H1 (cell line): ENCODE measurements at regions not wholly inside any gene's neighbourhood (a gene's known extent, or its start where the extent isn't known, plus 50 kb on each side); places are given as distances from the start of the nearest gene placed in this dataset.

Experiments
- CTCF ChIA-PET: fragments of 300-600 bp; sonication (Branson Sonifier 250); formaldehyde crosslinking; loops from one replicate; lab custom pipeline; 2021; ENCODE audit not compliant: partially characterized antibody; lab: Charles Lee
- POLR2A ChIA-PET: fragments of 300-600 bp; sonication (Branson Sonifier 250); formaldehyde crosslinking; loops from one replicate; lab custom pipeline; 2021; ENCODE audit warnings: inconsistent platforms; ENCODE audit not compliant: partially characterized antibody; lab: Charles Lee
- DNase-seq, 2 experiments: peaks; one replicate each; pipeline versions ENCODE4 v3.0.0 to v3.0.0-alpha.2; 2010 to 2022; ENCODE audit warnings: low spot score in 2 of 2, low read depth in 1 of 2, mixed read lengths in 1 of 2
- FAIRE-seq: peaks from 2 replicates; lab custom pipeline; 2011; peaks lifted over from hg19 to GRCh38; lab: Jason Lieb, UNC
- H2AFZ ChIP-seq: 2 replicates; pipeline ENCODE4 v1.8.1; 2012; ENCODE audit warnings: low read length, inconsistent platforms
- H2AK5ac ChIP-seq: 2 replicates; pipeline ENCODE4 v1.6.1; 2013; ENCODE audit warnings: low read depth, low read length
- H2BK120ac ChIP-seq: replicated peaks from 2 replicates; pipeline ENCODE3; 2013; ENCODE audit warnings: low read depth, low read length, inconsistent platforms
- H2BK12ac ChIP-seq: 2 replicates; pipeline ENCODE4 v1.6.1; 2013; ENCODE audit warnings: low read depth, low read length
- H2BK15ac ChIP-seq: 2 replicates; pipeline ENCODE4 v1.6.1; 2013; ENCODE audit warnings: low read length
- H2BK20ac ChIP-seq: 2 replicates; pipeline ENCODE4 v1.6.1; 2013; ENCODE audit warnings: low read length
- H2BK5ac ChIP-seq: 2 replicates; pipeline ENCODE4 v1.6.1; 2013; ENCODE audit warnings: low read depth, low read length
- H3K14ac ChIP-seq: 2 replicates; pipeline ENCODE4 v1.6.1; 2013; ENCODE audit warnings: inconsistent platforms; ENCODE audit not compliant: insufficient read length
- H3K18ac ChIP-seq: 2 replicates; pipeline ENCODE4 v1.6.1; 2013; ENCODE audit warnings: low read length; ENCODE audit errors: extremely low read depth
- H3K23ac ChIP-seq: 2 replicates; pipeline ENCODE4 v1.6.1; 2013; ENCODE audit warnings: inconsistent platforms; ENCODE audit not compliant: insufficient read length
- H3K23me2 ChIP-seq: 2 replicates; pipeline ENCODE4 v1.6.1; 2013; ENCODE audit warnings: low read depth, low read length
- H3K27ac ChIP-seq: 2 replicates; pipeline ENCODE4 v1.6.1; 2011; ENCODE audit warnings: low read depth, low read length, inconsistent platforms
- H3K27me3 ChIP-seq, 4 experiments: replicated peaks in 1 of 4; 1 replicate in 1 of 4; 2 replicates in 3 of 4; pipeline versions ENCODE4 v1.6.1 to v1.8.1; 2011 to 2013; ENCODE audit warnings: low read length in 3 of 4, mild to moderate bottlenecking in 3 of 4, inconsistent platforms in 2 of 4, mixed read lengths in 2 of 4, moderate library complexity in 1 of 4; ENCODE audit not compliant: control insufficient read depth in 3 of 4, insufficient read depth in 3 of 4; ENCODE audit errors: extremely low read depth in 1 of 4
- H3K36me3 ChIP-seq, 4 experiments: 2 replicates each; pipeline versions ENCODE4 v1.6.1 to v1.8.1; 2011 to 2013; ENCODE audit warnings: mild to moderate bottlenecking in 4 of 4, low read length in 3 of 4, moderate library complexity in 2 of 4, control low read depth in 1 of 4, inconsistent platforms in 1 of 4; ENCODE audit not compliant: insufficient read depth in 4 of 4, control insufficient read depth in 2 of 4
- H3K4ac ChIP-seq: replicated peaks from 2 replicates; pipeline ENCODE3; 2013; ENCODE audit warnings: low read length, low read depth, mixed read lengths, inconsistent platforms; ENCODE audit not compliant: insufficient read length
- H3K4me1 ChIP-seq, 4 experiments: replicated peaks in 1 of 4; 1 replicate in 1 of 4; 2 replicates in 3 of 4; pipeline versions ENCODE4 v1.6.1 to v1.8.1; 2011 to 2013; ENCODE audit warnings: low read length in 3 of 4, inconsistent platforms in 2 of 4, mixed read lengths in 1 of 4; ENCODE audit not compliant: insufficient read depth in 4 of 4, control insufficient read depth in 3 of 4
- H3K4me2 ChIP-seq, 2 experiments: 2 replicates each; pipeline versions ENCODE4 v1.6.1 to v1.8.1; 2011 to 2013; ENCODE audit warnings: low read depth in 2 of 2, low read length in 2 of 2, control low read depth in 1 of 2, inconsistent platforms in 1 of 2, mild to moderate bottlenecking in 1 of 2; ENCODE audit not compliant: insufficient read depth in 1 of 2
- H3K4me3 ChIP-seq, 4 experiments: fragments of 200-600, 300-600 bp in 1 of 4; sonication (generic), shearing (Covaris generic), sonication (Bioruptor Twin) in 1 of 4; 2 replicates each; pipeline versions ENCODE4 v1.5.1 to v1.8.1; 2011 to 2016; ENCODE audit warnings: low read length in 4 of 4, low read depth in 3 of 4, control low read depth in 2 of 4, inconsistent platforms in 2 of 4, mild to moderate bottlenecking in 2 of 4, mixed read lengths in 1 of 4, moderate library complexity in 1 of 4; ENCODE audit not compliant: insufficient read depth in 2 of 4; ENCODE audit errors: extremely low read depth in 1 of 4
- H3K56ac ChIP-seq: replicated peaks from 2 replicates; pipeline ENCODE3; 2013; ENCODE audit warnings: low read depth, mild to moderate bottlenecking, mixed read lengths, low read length, inconsistent platforms; ENCODE audit not compliant: insufficient read length
- H3K79me1 ChIP-seq: 2 replicates; pipeline ENCODE4 v1.6.1; 2013; ENCODE audit warnings: low read depth, low read length, control low read depth
- H3K79me2 ChIP-seq, 2 experiments: 2 replicates each; pipeline versions ENCODE4 v1.6.1 to v1.8.1; 2012 to 2013; ENCODE audit warnings: low read length in 2 of 2, mild to moderate bottlenecking in 2 of 2, inconsistent platforms in 1 of 2; ENCODE audit not compliant: insufficient read depth in 2 of 2, control insufficient read depth in 1 of 2
- H3K9ac ChIP-seq, 4 experiments: replicated peaks in 1 of 4; 1 replicate in 1 of 4; 2 replicates in 3 of 4; pipeline versions ENCODE4 v1.6.1 to v1.8.1; 2011 to 2013; ENCODE audit warnings: low read depth in 3 of 4, low read length in 3 of 4, control low read depth in 2 of 4, mild to moderate bottlenecking in 2 of 4, moderate library complexity in 2 of 4, inconsistent platforms in 1 of 4; ENCODE audit errors: extremely low read depth in 1 of 4
- H3K9me3 ChIP-seq, 2 experiments: 2 replicates each; pipeline versions ENCODE4 v1.6.1 to v1.8.1; 2012 to 2013; ENCODE audit warnings: mild to moderate bottlenecking in 2 of 2, moderate library complexity in 2 of 2, control low read depth in 1 of 2, inconsistent platforms in 1 of 2, low read depth in 1 of 2, low read length in 1 of 2, mixed read lengths in 1 of 2; ENCODE audit not compliant: insufficient read depth in 2 of 2
- H4K20me1 ChIP-seq, 2 experiments: replicated peaks in 1 of 2; 2 replicates each; pipeline versions ENCODE3 to v1.8.1; 2011 to 2013; ENCODE audit warnings: inconsistent platforms in 2 of 2, low read length in 2 of 2, mild to moderate bottlenecking in 1 of 2; ENCODE audit not compliant: insufficient read depth in 2 of 2, control insufficient read depth in 1 of 2
- H4K5ac ChIP-seq: 2 replicates; pipeline ENCODE4 v1.6.1; 2013; ENCODE audit warnings: low read length, low read depth, mixed read lengths, inconsistent platforms; ENCODE audit not compliant: insufficient read length
- H4K8ac ChIP-seq: 2 replicates; pipeline ENCODE4 v1.8.0; 2013; ENCODE audit warnings: mild to moderate bottlenecking, moderate library complexity, low read length, inconsistent platforms; ENCODE audit not compliant: insufficient read depth; ENCODE audit errors: extremely low read depth
- H4K91ac ChIP-seq: replicated peaks from 2 replicates; pipeline ENCODE3; 2013; ENCODE audit warnings: low read length, mixed read lengths, inconsistent platforms; ENCODE audit not compliant: insufficient read length
- PHF8 ChIP-seq: fragments of 200-600 bp; sonication (generic); conservative IDR thresholded peaks from 2 replicates; pipeline ENCODE4 v1.7.1; 2012; ENCODE audit warnings: low read depth, mild to moderate bottlenecking, inconsistent platforms, low read length, moderate library complexity
- WGBS, 2 experiments: shearing (Covaris generic) in 1 of 2; methylation state at CpG; one replicate each; pipeline versions ENCODE4 v1.1.6 to v1.1.7; 2013 to 2015; ENCODE audit warnings: low lambda C conversion rate in 2 of 2, mixed read lengths in 2 of 2, inconsistent platforms in 1 of 2, low coverage in 1 of 2, missing lambda C conversion rate in 1 of 2; ENCODE audit not compliant: insufficient replicate concordance in 2 of 2, insufficient coverage in 1 of 2, insufficient read length in 1 of 2; ENCODE audit errors: extremely low coverage in 1 of 2, missing lambda C conversion rate in 1 of 2; 5-methylcytosine and 5-hydroxymethylcytosine counted together

GRCh38 chr7:153581419-153581818 is 470.8 kb upstream of the DPP6 start:
- no peak overlapping the region for H2AK5ac ChIP-seq
- H3K4ac ChIP-seq, result no peak overlapping the region
- no peaks in the 10 kb centered on the region for H4K20me1 ChIP-seq
- CTCF ChIA-PET, result no interaction called here
- no peak overlapping the region for H2AFZ ChIP-seq
- FAIRE-seq (no peak), DNase-seq (no peak)
- no peak overlapping the region for H4K91ac ChIP-seq
- POLR2A ChIA-PET, result no interaction called here
- 71% methylated on average over 3 of the region's 3 CpGs; no CpG with 5 or more reads in 1 of the 2 experiments for WGBS, 2 experiments
- H3K36me3 ChIP-seq, result no peaks in the 10 kb centered on the region
- H3K23ac ChIP-seq, result no peak overlapping the region
- no peak overlapping the region for H2BK12ac ChIP-seq
- no peak overlapping the region for H4K5ac ChIP-seq
- H3K23me2 ChIP-seq, result no peaks in the 10 kb centered on the region
- no peak overlapping the region for H3K56ac ChIP-seq
- H3K9ac ChIP-seq, result no peak overlapping the region
- H3K9me3 ChIP-seq, result peaks cover 35 to 40% of the 10 kb centered on the region in 2 experiments
- H3K4me1 ChIP-seq, result no peaks in the 10 kb centered on the region
- no peaks in the 10 kb centered on the region for H3K79me2 ChIP-seq
- H3K4me3 ChIP-seq, result no peak overlapping the region
- H3K4me2 ChIP-seq, result no peak overlapping the region
- H3K27ac ChIP-seq, result no peak overlapping the region
- no peak overlapping the region for H3K14ac ChIP-seq
- no peak overlapping the region for H2BK20ac ChIP-seq
- no peak for TF ChIP-seq PHF8
- no peak overlapping the region for H3K18ac ChIP-seq
- no peak overlapping the region for H2BK5ac ChIP-seq
- H2BK120ac ChIP-seq, result no peak overlapping the region
- H2BK15ac ChIP-seq, result no peak overlapping the region
- H3K79me1 ChIP-seq, result no peaks in the 10 kb centered on the region
- H4K8ac ChIP-seq, result no peak overlapping the region
- no peaks in the 10 kb centered on the region for H3K27me3 ChIP-seq
